22Rv1 (cell line): ENCODE measurements at regions not wholly inside any gene's neighbourhood (a gene's known extent, or its start where the extent isn't known, plus 50 kb on each side); places are given as distances from the start of the nearest gene placed in this dataset.

Experiments used
- H3K27ac ChIP-seq: fragments of 450-650 bp; 2 replicates; pipeline ENCODE4 v1.5.1; 2017
- CTCF ChIP-seq: fragments of 450-650 bp; IDR thresholded peaks from 2 replicates; pipeline ENCODE4 v1.5.1; 2017; ENCODE audit warnings: mild to moderate bottlenecking
- ZFX ChIP-seq: fragments of 450-650 bp; IDR thresholded peaks from 2 replicates; pipeline ENCODE4 v1.6.1; 2017; ENCODE audit warnings: antibody characterized with exemption, borderline replicate concordance

GRCh38 chr10:110442746-110443145, 55.0 kb upstream of the DUSP5 start:
- TF ChIP-seq CTCF (no peak), ZFX (no peak)

GRCh38 chr10:110443239-110444003, 54.3 kb upstream of the DUSP5 start:
- TF ChIP-seq ZFX (no peak), CTCF (no peak)
- H3K27ac ChIP-seq, result no peak overlapping the region

More at GRCh38 chr10:110442746-110443145, 55.0 kb upstream of the DUSP5 start:
- H3K27ac ChIP-seq, result no peak overlapping the region

GRCh38 chr10:110444004-110444337, 53.7 kb upstream of the DUSP5 start:
- no peak for TF ChIP-seq ZFX
- no peak for TF ChIP-seq CTCF
- H3K27ac ChIP-seq, result no peak overlapping the region

- no peak overlapping the region for H3K27ac ChIP-seq
- no peak for TF ChIP-seq ZFX
- TF ChIP-seq CTCF, result no peak
These were observed 51.8 kb upstream of the DUSP5 start for GRCh38 chr10:110445871-110446270.

GRCh38 chr10:110446277-110446676, 51.4 kb upstream of the DUSP5 start:
- no peak for TF ChIP-seq ZFX
- no peak for TF ChIP-seq CTCF
- H3K27ac ChIP-seq, result no peak overlapping the region

- no peak overlapping the region for H3K27ac ChIP-seq
These were observed 50.6 kb upstream of the DUSP5 start for GRCh38 chr10:110446954-110447608.

More at GRCh38 chr10:110446954-110447608, 50.6 kb upstream of the DUSP5 start:
- TF ChIP-seq CTCF (no peak), ZFX (no peak)
